ENCODE measurements at regions not wholly inside any gene's neighbourhood (a gene's known extent, or its start where the extent isn't known, plus 50 kb on each side); places are given as distances from the start of the nearest gene placed in this dataset.
"Not testable (repeated sequence)": the region's sequence is repeated elsewhere in the genome, so short reads cannot be mapped to it uniquely, and the experiment has no call there.

- not testable (repeated sequence) for TF ChIP-seq POLR2A (IDR thresholded peaks at IDR 0.05; ENCODE audit: low read length); GATA1 (IDR thresholded peaks at IDR 0.05; ENCODE audit: low read depth, low read length)
These were observed 128.5 kb downstream of the EMP1 start for GRCh38 chr12:13325037-13325436.

All from erythroblast (primary cell).